Dermis microvascular lymphatic vessel endothelial cell (primary cell): ENCODE measurements at regions not wholly inside any gene's neighbourhood (a gene's known extent, or its start where the extent isn't known, plus 50 kb on each side); places are given as distances from the start of the nearest gene placed in this dataset.
A peak's percentile ranks its signal among the peaks of the same experiment; 100 is the strongest.

ENCODE experiments used
- DNase-seq, 2 donors: peaks; one replicate each; pipeline versions ENCODE4 v3.0.0 to v3.0.0-alpha.2; 2010; ENCODE audit warnings: low read depth in 2 of 2

DNA sequence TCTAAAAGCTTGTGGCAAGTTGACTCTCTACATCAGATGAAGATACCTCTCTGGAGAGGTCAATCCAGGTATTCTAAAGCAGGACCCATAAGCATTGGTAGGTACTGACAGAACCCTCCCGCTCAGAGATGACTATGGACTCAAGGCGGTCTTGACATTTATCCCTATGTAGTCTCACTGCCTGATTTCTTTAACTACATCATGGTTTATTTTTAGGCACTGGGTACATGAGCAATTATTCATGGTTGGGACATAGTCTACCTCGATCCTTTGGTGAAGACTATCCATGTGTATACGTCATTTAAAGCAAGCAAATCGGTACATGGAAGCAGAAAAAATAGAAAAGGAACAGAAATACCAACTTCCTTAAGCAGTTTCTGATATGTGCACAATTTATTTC is 136.2 kb upstream of the TAB2 start:
- DNase-seq: no peak

DNA sequence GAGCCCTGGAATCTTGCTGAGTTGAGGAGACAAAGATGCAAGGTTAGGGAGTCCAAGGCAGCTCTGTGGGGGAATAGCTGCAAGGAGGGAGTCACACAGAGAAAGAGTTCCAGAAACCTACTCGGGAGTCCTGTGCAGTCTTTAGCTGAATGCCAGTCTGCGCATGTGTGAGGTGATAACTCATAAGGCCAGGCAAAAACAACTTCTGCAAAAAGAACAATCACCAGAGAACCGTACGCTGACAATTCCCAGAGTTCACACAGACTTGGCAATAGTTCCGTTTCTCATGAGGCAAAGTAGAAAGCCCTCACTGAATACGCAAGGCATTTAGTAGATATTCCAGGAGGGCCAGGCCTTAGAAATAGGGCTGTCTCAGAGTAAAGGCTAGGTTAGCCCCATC is 135.2 kb upstream of the TAB2 start:
- DNase-seq: no peak

DNA sequence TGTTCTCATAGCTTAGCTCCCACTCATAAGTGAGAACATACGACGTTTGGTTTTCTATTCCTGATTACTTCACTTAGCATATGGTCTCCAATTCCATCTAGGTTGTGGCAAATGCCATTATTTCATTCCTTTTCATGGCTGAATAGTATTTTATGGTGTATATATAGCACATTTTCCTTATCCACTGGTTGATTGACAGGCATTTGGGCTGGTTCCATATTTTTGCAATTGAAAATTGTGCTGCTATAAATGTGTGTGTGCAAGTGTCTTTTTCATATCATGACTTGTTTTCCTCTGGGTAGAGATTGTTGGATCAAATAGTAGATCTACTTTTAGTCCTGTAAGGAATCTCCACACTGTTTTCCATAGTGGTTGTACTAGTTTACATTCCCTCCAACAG is 133.0 kb upstream of the TAB2 start:
- no peak for DNase-seq

DNA sequence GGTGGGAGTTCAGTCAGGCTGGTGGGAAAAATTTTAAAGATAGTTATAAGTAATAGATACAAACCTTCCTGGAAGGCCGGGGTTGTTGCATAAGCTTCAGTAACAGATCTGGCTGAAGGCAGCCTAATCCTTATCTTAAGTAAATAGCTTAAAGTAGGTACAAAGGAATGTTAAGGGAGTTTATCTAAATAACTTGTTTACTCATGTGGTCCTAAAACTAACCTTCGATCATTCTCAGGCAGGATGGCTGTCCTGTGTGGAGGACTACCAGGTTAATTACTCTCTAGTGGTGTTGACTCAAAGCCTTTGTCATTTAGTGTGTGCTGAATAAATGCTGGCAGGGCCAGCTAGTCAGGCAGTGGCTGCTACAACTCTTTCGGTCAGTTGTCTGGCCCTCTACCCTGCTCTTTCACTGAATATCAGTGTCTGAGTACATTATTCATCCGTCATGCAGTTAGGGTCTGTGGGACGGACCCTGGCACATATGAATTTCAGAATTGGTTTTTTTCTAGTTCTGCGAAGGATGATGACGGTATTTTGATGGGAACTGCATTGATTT is 131.6 kb upstream of the TAB2 start:
- DNase-seq: no peak

DNA sequence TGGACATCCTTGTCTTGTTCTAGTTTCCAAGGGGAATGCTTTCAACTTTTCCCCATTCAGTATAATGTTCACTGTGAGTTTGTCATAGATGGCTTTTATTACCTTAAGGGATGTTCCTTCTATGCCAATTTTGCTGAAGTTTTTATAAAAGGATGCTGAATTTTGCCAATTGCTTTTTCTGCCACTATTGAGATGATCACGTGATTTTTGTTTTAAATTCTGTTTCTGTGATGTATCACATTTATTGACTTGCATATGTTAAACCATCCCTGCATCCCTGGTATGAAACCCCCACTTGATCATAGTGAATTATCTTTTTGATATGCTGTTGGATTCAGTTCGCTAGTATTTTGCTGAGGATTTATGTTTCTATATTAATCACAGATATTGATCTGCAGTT is 130.6 kb upstream of the TAB2 start:
- no peak for DNase-seq

DNA sequence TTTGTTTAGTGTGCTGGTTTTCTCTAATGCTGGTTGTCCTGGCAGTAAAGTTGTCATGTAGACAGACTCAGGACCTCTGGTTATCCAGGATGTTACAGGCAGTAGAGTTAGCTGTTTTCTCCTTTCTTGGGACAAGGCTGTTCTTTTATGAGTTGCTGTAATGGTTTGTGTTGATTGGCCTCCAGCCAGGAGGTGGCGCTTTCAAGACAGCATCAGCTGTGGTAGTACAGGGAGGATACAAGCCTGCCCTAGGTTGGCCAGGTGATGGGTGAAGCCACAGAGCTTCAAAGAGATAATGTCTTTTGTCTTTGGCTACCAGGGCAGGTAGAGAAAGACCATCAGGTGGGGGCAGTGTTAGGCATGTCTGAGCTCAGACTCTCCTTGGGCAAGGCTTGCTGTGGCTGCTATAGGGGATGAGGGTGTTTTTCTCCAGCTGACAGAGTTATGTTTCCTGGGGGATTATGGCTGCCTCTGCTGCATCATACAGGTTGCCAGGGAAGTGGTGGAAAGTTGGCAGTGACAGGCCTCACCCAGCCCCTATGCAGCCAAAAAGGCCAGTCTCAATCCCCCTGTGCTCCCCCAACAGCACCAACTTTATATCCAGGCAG is 127.2 kb upstream of the TAB2 start:
- peak in 1 of 2 donors; percentile 44 for DNase-seq

DNA sequence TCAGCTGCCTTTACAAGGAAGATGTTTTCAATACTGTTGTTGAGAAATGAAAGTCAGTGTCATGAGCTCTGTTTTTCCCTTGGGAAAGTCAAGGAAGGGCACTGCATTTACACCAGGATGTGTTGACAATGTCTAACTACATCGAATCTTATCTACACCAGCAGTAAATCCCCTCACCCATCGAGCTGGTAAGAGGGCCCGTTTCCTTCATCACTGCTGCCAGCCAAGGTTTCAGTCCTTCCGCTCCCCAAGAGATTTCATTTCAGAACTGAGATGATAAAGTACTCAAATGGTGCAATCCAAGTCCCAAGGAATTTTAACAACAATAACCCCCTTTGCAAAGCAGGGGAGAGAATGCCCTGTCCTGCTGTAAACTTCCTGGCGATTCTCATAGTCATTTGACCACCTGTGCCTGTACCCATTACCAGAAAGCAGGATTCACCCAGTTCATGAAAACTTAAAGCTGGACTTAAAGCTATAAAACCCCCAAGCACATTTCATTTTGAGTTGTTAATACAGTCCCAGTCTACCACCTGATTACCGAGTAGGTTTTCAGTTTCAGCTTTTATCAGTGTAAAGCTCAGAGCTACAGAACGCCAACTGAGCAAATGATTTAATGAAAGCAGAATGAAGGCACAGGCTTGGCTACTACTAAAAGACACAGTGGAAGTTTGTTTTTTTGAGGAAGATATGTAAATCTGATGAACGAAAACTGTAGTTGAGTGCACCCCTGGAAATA is 122.5 kb upstream of the TAB2 start:
- no peak for DNase-seq

DNA sequence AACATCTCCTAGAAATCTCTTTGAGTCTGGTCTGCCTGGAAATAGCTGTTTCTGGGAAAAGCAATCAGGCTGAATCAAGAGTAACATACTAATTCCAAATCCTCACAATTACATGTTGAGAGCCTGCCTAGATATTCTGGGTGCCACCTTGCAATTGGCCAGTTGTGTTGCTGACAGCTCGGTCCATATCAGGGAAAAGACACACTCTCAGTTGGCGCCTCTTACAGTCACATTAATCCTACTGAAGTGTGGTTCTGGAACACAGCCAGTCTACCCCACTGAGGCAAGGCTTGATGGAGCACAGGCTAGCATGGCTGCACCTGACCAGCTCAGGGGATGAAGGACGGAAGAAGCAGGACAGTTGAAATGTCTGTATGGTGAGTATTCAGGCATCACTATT is 121.4 kb upstream of the TAB2 start:
- no peak for DNase-seq

DNA sequence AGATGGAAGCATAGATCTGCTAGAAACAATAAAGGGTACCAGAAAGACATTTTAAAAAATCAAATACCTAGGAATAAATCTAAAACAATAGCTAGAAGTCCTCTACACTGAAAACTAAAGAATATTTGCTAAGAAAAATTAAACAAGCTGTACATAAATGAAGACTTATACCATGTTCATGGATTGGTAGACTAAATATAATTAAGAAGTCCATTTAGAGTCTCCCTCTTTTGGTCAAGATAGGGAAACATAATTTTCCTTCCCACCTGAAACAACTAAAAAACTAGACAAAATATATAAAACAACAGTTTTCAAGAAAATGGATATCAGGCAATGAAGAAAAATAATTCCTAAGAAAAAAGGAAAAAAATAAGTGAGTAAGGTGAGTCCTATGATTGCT is 120.0 kb upstream of the TAB2 start:
- no peak for DNase-seq

DNA sequence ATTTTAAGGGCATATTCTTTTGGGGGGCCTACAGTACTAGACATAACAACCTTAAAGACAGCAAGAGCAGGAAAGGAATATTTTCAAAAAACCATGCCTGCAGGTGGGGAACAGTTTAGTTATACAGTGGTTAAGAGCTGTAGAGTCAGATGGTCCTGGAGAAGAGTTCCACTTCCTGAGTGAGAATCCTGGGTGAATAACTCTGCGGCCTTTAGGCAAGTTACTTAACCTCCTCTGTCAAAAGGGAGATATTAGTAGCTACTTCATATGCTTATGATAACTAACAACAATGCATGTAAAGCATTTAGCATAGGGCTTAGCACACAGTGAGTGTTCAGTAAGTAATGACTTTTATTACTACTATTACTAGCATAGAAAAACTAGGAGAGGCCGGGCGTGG is 119.2 kb upstream of the TAB2 start:
- DNase-seq: no peak

DNA sequence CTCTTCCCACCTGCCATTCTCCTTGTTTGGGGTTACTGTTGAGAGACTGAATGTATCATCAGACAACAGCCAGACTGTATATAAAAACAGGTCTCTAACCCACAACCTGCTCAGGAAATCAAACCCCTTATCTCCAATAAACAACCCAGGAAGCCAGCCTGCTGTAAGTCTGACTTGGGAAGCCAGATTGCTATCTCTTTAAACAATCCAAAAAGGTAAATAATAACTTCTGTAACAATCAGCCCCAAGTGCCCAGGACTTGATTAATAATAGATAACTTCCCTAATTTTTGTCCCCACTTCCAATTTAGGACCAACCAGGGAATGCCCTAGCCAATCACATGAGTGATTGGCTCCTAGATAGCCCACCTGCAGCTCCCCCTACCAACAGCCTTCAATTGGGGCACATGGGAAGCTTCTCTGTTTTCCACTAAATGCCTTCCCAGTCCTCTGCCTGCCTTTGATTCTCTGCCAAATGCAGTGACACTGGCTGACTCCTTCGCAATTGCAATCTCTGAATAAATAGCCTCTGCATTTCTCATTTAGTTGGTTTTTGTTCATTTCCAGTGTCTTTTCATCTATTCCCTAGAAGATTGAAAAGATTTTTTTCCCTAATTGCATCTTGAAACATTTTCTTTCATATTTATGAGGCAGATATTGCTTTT is 117.1 kb upstream of the TAB2 start:
- no peak for DNase-seq

DNA sequence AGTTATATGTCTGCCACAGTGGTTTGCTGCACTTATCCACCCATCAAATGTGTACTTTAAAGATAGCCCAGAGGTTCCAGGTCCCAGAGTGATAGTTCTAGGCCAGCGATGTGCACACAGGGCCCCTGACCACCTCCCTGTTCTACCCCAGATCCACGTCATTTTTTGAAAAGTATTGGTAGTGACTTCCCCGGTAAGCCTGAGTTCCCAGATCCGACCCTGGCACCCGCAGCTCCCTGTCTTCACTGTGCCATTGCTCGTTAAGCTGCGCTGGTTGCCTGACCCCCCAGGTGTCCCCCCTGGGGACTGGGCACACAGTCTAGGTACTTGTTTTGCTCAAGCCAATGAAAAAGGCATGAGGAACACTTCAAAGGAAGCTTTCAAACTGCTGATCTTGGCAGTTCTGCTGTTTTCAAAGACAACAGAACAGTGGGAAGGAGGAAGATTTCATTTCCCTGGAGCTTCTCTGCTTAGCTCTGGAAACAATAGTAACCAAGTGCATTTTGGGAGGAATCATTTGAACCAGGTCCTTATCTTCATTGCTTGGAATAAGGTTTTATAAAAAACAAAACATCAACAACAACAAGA is 116.3 kb upstream of the TAB2 start:
- DNase-seq: no peak

DNA sequence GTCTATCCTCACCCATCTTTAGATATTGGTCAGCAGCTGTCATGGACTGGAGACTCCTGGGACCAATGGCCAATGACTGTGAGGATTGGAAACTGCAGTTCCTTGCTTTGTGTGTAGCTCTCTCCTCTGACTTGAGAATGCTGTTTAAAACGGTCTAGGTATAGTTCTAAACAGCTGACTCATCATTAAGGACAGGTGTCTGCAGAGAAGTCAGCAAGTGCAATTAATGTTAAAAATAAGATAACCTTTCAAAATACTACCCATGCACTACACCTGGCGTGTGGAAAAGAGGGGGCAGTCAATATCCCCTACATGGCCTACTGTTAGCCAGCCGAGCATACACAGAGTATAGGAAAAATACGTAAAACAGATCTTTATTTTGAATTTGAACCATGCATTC is 115.4 kb upstream of the TAB2 start:
- DNase-seq: no peak

DNA sequence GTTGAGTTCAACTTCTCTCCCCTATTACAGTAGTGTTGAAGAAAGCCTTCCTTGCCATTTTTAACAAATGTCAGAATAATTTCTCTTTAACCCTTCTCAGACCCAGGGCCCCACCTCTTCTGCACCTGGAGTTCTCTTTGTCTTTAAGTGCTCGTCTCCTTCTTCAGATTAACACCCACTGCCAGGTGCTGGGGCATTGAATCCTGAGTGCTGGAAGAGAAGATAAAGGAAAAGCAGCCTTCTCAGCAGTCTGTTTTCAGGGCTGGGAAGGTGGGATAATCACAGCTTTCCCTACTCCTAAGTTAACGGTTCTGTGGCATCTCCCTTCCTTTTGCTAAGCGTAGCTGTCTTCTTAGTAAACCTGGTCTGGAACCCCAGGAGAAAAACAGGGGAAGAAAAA is 114.6 kb upstream of the TAB2 start:
- no peak for DNase-seq

DNA sequence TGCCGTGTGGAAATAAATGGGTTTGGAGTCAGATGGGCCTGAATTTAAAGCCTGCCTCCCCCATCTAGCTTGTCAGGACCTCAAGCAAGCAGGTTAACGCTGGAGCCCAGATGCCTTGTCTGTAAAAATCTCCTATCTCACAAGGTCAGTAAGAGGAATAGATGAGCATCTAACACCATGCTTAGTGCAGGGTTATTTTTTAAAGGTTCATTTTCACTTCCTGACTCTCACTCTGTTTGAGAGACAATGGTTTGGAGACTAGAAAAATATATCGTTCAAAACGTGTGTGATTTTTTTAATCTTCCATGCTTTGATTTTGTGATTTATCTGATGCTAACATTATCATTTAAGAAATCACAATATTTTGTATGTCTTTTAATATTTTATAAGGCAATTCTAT is 114.0 kb upstream of the TAB2 start:
- no peak for DNase-seq

DNA sequence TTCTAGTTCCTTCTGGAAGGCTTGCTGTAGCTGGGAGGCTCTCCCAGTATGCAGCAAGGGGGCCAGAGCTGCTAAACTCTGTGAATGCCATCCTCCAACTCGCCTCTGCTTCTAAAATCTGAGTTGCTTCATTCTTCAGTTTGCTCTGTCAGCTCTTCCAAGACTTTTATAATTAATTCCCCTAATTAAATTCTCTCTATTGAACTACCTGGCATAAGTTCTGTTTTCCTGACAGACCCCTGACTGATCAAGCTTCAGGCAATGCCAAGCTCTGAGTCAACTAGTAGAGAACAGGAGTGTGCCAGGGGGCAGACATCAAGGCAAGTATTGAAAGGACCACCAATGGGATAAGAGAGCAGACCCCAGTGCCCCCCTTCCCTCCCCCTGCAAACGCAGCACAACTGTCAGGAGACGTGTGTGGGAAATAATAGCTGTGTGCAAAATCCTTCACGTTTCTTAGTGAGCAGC is 109.3 kb upstream of the TAB2 start:
- no peak for DNase-seq

DNA sequence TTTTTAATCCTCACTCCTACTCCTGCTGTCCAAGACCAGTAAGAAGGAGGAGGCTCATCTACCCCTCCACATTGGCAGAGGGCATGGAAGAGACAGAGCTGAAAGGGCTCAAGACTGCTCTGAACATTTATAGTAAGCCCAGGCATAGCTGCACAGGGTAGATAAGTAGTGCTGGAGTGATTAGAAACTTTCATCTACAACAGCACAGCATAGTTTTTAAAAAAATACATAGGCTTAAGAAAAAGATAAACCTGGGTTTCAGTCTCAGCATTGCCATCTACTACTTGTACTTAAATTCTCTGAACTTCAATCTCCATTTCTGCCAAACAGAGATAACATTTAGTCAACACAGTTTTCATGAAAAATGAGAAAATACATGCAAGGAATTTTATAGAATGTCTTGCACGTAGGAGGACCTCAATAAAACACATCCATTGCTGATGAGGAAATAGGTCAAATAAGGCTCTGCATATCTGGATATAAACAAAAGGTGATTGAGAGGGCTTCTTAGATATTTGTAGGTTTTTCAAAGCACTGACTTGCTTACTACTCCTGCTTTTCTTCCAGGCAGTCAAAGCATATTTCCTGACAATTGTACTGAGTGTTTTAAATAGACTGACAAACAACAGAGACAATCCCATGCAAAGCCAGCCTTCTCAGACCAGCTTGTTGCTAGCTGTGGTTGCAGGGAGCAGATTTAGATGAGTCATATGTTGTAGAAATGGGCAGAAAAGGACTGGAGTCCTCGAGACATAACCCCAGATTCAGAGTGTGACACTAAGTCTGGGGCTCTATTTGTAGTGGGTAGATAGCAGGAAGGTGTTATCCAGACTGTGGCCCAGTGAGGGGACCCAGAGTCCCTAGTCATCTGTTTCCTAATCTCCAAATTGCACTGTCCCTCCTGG is 107.4 kb upstream of the TAB2 start:
- DNase-seq: no peak

DNA sequence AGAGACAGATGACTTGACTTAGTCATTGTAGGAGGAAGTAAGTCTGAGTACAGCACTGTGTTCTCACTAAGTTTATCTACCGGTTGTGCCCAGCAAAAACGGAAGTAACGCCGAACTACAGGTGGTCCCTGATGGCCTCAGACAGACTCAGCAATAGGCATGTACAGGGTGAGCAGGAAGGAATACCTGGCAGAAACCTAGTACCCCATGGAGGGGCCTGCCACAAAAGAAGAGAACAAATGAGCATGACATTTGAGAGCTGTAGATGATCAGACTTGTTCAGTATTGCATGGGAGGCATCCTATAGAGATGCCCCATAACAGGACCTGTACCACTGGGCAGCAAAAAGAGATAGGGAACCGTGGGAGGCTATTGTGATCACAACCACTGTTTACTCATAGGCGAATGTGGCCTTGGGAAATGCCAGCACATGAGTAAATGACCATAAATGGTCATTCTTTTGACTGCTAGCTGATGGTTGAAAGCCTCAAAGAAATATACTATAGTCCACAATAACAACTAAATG is 106.4 kb upstream of the TAB2 start:
- DNase-seq: no peak

DNA sequence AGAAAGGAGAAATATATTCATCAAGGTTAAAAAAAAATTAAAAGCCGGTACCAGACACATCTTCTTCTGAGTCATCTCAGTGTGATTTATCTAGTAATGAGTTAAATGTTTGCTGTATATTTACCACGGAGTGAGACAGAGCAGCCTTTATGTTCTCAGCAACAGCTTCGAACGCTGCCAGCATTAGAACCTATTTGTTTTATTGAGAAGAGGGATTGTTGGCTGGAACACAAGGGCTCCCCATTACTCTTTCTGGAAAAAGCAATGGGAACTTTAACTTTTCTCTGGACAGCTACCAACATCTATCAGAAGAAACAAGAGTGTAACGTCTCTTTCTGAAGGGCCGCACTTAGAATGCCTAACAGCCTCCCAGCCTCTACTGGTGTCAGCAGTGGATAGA is 105.3 kb upstream of the TAB2 start:
- DNase-seq: no peak

DNA sequence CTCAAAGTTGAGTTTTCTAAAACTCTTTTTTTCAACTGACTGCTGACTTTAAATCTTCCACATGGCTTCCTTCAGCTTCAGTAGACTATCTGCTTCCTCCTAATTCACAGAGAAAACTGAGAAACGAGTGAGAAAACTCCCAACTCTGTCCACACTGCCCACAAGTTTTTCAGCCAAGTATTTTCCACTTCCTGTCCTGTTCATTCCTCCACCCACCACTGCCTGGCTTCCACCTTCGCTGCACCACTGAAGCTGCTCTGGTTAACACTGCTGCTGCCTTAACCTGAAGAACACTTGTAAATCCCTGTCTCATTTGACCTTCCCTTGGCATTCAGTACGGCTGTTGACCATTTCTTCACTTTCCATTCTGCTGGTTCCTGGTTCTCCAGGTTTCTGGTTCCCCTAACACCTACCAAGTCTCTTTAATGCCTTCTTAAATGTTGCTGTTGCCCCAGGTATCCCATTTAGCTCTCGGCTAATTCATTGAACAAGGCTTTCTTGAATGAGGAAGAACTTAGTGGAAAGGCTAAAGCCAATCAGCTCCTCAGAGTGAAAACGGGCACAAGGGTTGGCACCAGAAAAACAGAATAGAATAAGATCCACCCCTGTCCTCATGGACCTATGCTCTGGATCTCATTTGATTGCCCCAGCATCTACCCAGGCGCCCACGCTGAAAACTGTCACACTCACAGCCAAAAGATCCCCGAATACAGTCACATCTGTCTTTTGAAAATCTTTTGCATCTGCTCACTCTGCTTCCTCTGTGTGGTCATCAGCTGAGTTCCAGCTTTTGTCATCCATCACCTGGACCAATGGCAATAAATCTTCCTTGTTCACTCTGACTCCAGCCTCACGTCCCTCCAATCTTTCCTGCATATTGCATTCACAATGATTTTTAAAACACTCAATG is 104.4 kb upstream of the TAB2 start:
- no peak for DNase-seq
